ENCODE measurements at regions not wholly inside any gene's neighbourhood (a gene's known extent, or its start where the extent isn't known, plus 50 kb on each side); places are given as distances from the start of the nearest gene placed in this dataset.
A peak's percentile ranks its signal among the peaks of the same experiment; 100 is the strongest.
"Not testable (repeated sequence)": the region's sequence is repeated elsewhere in the genome, so short reads cannot be mapped to it uniquely, and the experiment has no call there.

GRCh38 chr6:92124200-92124651, 1295.1 kb downstream of the EPHA7 start:
- DNase-seq = no peak

GRCh38 chr6:92122746-92123145, 1296.6 kb downstream of the EPHA7 start:
- DNase-seq = peak; percentile 14

- DNase-seq = no peak
Observed at GRCh38 chr6:92121228-92121627, 1298.1 kb downstream of the EPHA7 start.

GRCh38 chr6:92117800-92118199, 1301.6 kb downstream of the EPHA7 start:
- DNase-seq = no peak

- DNase-seq = no peak
Observed at GRCh38 chr6:92114797-92115196, 1304.6 kb downstream of the EPHA7 start.

- no peak for DNase-seq
Observed at GRCh38 chr6:92114091-92114675, 1305.2 kb downstream of the EPHA7 start.

- DNase-seq = no peak
Observed at GRCh38 chr6:92111386-92111785, 1308.0 kb downstream of the EPHA7 start.

- DNase-seq = no peak
Observed at GRCh38 chr6:92110403-92110802, 1309.0 kb downstream of the EPHA7 start.

GRCh38 chr6:92109956-92110355, 1309.4 kb downstream of the EPHA7 start:
- peak; percentile 8 for DNase-seq

GRCh38 chr6:92109256-92109655, 1310.1 kb downstream of the EPHA7 start:
- no peak for DNase-seq

- DNase-seq = no peak
Observed at GRCh38 chr6:92086750-92087149, 1332.6 kb downstream of the EPHA7 start.

GRCh38 chr6:92083914-92084313, 1335.4 kb downstream of the EPHA7 start:
- not testable (repeated sequence) for DNase-seq

- DNase-seq = no peak
Observed at GRCh38 chr6:92072387-92072786, 1347.0 kb downstream of the EPHA7 start.

GRCh38 chr6:92069781-92070180, 1349.6 kb downstream of the EPHA7 start:
- no peak for DNase-seq

GRCh38 chr6:92052513-92052912, 1366.8 kb downstream of the EPHA7 start:
- no peak for DNase-seq

- no peak for DNase-seq
Observed at GRCh38 chr6:92050216-92050615, 1369.1 kb downstream of the EPHA7 start.

- DNase-seq = no peak
Observed at GRCh38 chr6:92047860-92048259, 1371.5 kb downstream of the EPHA7 start.

GRCh38 chr6:92047152-92047850, 1372.1 kb downstream of the EPHA7 start:
- no peak for DNase-seq

- no peak for DNase-seq
Observed at GRCh38 chr6:92044312-92044711, 1375.0 kb downstream of the EPHA7 start.

- no peak for DNase-seq
Observed at GRCh38 chr6:92043777-92044176, 1375.6 kb downstream of the EPHA7 start.

GRCh38 chr6:92026878-92027277, 1392.5 kb downstream of the EPHA7 start:
- DNase-seq = no peak

- DNase-seq = no peak
Observed at GRCh38 chr6:92024881-92025280, 1394.5 kb downstream of the EPHA7 start.

GRCh38 chr6:92024110-92024509, 1395.2 kb downstream of the EPHA7 start:
- no peak for DNase-seq

GRCh38 chr6:92023410-92023966, 1395.9 kb downstream of the EPHA7 start:
- DNase-seq = no peak

Measured in hematopoietic multipotent progenitor cell treated with erythropoietin and hydrocortisone succinate and interleukin-3 and kit ligand, for 6 days (in vitro differentiated cells).